ENCODE measurements at regions not wholly inside any gene's neighbourhood (a gene's known extent, or its start where the extent isn't known, plus 50 kb on each side); places are given as distances from the start of the nearest gene placed in this dataset.

DNA sequence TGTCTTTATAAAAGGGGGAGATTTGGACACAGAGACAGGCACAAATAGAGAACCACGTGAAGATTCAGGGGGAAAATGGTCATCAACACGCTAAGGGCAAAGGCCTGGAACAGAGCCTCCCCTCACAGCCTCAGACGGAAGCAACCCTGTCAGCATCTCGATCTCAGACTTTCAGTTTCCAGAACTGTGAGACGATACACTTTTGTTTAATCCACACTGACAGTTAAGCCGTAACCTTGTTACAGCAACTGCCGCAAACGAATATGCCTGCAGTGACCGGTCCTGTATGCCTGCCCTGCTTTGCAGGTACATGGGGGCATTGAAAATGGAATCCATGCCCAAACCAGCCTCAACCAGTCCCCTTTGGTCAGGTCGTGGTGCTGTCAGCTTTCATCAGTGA is 139.5 kb downstream of the ATPSCKMT start:
- TF ChIP-seq, protein P1, sequence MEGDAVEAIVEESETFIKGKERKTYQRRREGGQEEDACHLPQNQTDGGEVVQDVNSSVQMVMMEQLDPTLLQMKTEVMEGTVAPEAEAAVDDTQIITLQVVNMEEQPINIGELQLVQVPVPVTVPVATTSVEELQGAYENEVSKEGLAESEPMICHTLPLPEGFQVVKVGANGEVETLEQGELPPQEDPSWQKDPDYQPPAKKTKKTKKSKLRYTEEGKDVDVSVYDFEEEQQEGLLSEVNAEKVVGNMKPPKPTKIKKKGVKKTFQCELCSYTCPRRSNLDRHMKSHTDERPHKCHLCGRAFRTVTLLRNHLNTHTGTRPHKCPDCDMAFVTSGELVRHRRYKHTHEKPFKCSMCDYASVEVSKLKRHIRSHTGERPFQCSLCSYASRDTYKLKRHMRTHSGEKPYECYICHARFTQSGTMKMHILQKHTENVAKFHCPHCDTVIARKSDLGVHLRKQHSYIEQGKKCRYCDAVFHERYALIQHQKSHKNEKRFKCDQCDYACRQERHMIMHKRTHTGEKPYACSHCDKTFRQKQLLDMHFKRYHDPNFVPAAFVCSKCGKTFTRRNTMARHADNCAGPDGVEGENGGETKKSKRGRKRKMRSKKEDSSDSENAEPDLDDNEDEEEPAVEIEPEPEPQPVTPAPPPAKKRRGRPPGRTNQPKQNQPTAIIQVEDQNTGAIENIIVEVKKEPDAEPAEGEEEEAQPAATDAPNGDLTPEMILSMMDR (IDR thresholded peaks at IDR 0.05): no peak
- no peak for TF ChIP-seq POLR2AphosphoS5 (IDR thresholded peaks at IDR 0.05; ENCODE audit: insufficient read depth in 1 of 2, low read depth in 1 of 2)
- no peak for TF ChIP-seq POLR2A (IDR thresholded peaks at IDR 0.05)
